Activated T-cell treated with anti-CD3 and anti-CD28 coated beads, Interleukin-2, amount 50 U/mL, for 1 hour (primary cell): ENCODE measurements at regions not wholly inside any gene's neighbourhood (a gene's known extent, or its start where the extent isn't known, plus 50 kb on each side); places are given as distances from the start of the nearest gene placed in this dataset.
"Not testable (repeated sequence)": the region's sequence is repeated elsewhere in the genome, so short reads cannot be mapped to it uniquely, and the experiment has no call there.

Experiments
- DNase-seq: peaks from one replicate; pipeline ENCODE4 v3.0.0-alpha.2; 2020

DNA sequence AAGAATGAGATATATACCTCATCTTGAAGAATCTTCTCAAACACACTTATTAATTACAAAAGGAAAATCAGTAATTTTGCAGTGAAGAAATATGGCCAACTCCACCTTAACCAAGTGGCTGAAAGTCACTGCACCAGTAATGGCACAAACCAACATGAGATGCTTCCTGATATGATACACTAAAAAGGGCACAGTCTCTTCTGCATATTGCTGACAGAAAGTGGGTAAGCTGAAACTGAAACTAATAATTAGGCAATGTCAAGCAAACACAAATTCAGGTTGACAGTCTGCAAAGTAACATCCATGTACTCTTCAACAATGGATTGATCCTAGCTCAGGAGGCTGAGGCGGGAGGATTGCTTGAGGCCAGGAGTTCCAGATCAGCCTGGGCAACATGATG, 56.1 kb downstream of the ZNF22 start:
- not testable (repeated sequence) for DNase-seq

DNA sequence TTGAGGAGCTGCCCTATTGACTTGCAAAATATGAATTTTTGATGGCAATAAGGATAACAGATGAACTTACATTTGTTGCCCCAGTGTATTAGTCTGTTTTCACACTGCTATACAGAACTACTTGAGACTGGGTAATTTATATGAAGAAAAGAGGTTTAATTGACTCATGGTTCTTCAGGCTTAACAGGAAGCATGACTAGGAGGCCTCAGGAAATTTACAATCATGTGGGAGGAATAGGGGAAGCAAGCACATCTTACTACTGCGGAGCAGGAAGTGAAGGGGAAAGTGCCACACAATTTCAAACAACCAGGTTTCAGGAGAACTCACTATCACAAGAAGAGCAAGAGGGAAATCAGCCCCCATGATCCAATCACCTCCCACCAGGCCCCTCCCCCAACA, 57.9 kb downstream of the ZNF22 start:
- no peak for DNase-seq

GRCh38 chr10:45058992-45059561, 58.4 kb downstream of the ZNF22 start:
- no peak for DNase-seq

DNA sequence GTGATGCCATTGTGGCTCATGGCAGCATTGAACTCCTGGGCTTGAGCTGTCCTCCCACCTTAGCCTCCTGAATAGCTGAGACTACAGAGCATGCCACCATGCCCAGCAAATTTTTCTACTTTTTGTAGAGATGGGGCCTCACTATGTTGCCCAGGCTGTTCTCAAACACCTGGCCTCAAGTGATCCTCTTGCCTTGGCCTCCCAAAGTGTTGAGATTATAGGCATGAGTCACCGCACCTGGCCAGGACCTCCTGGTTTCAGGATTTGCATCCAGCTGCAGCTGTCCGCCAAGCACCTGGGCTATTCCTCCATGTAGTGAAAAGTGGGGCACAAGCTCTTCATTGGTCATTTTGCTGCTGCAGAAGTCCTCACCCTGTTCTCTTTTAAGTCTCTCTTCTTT, 58.9 kb downstream of the ZNF22 start:
- no peak for DNase-seq

DNA sequence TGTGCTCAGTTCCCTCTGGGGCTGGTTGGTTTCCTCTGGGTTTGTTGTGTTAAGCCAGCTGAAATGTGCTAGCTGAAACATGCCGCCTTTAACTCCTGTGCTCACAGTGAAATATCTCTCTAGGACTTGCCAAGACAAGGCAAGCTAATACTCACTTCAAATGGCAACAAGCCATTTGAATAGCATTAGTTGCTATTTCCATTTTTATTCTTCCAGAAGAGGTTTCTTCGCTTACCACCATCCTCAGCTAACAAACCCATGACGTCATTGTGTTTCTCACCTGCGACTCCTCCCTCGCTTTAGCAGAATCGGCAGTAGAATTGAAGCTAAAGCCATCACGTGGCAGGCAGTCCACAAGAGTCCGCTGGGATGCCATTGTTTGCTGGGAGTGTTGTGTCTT, 61.3 kb downstream of the ZNF22 start:
- no peak for DNase-seq

- DNase-seq: no peak
Measured at GRCh38 chr10:45063591-45064231, 63.0 kb downstream of the ZNF22 start.

- DNase-seq: no peak
Measured at GRCh38 chr10:45064998-45065397, 64.3 kb downstream of the ZNF22 start.

DNA sequence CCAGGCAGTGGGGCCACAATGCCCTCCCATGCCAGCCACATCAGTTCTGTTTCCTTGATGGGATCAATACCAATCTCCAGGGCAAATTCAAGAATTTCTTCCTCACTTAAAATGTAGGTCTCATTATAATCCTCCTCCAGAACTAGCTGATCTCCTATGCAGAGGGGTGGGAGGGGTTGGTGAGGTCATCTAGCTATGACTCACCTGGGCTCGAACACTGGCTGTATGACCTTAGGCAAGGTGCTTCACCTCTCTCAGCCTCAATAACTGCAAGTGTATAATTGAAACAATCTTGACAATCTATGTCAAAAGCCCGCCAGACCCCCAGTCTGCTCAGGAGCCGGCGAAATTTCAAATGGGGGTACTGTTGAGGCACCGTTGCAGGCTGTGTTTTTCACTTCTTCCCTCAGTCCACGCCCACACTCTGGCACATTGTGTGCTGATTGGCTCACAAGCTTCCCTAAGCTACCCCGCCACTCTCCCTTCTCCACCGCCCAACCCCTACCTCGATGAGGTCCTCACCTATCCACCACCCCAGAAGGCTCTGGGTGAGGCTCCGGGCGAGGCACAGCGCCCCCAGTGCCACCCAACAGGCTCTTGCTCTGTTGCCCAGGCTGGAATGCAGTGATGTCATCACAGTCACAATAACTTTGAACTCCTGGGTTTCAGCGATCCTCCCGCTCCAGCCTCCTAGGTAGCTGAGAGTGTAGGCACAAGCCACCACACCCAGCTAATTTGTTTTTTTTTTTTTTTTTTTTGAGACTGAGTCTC, 70.5 kb downstream of the ZNF22 start:
- DNase-seq: no peak

DNA sequence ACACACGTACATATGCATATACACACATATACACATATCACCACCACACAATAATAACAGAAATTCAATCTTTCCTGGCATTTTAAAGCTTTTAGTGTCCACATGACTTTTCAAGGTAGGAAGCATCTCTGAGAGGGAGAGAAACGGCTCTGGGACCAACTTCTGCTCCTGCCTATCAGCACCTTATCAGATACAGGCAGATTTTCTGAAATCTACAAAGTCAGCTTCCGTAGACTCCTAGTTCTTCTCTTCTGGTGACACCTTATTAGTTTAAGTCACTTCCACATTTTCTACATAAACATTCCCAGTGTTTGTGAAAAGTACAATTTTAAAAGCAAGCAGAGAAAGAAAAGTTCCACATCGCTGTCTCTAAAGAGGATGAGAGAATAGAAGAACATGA, 74.5 kb downstream of the ZNF22 start:
- no peak for DNase-seq

- DNase-seq: no peak
Measured at GRCh38 chr10:45075826-45076380, 75.2 kb downstream of the ZNF22 start.

GRCh38 chr10:45076891-45077290, 76.2 kb downstream of the ZNF22 start:
- no peak for DNase-seq

GRCh38 chr10:45080331-45080730, 79.6 kb downstream of the ZNF22 start:
- DNase-seq: no peak

GRCh38 chr10:45082176-45082575, 81.5 kb downstream of the ZNF22 start:
- no peak for DNase-seq

DNA sequence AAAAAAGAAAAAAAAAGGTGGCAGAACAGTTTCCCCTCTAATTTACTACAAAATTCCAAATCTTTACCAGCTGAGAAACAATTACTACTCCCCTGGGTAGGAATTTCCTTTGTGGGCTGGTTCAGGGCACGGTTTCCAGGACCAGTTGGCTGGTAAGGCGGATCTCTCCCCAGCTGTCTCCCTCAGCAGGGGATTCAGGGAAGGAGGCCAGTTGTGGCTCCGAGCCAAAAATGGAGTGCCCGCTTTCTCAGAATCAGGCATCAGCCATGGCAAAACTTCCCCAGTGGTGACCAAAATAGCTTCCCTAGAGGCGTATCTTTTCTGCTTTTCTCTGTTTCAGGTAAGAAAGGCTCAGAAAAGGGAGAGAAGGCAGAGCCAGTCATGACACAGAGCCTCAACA, 91.2 kb downstream of the ZNF22 start:
- no peak for DNase-seq

- DNase-seq: no peak
Measured at GRCh38 chr10:45093945-45094344, 93.2 kb downstream of the ZNF22 start.

DNA sequence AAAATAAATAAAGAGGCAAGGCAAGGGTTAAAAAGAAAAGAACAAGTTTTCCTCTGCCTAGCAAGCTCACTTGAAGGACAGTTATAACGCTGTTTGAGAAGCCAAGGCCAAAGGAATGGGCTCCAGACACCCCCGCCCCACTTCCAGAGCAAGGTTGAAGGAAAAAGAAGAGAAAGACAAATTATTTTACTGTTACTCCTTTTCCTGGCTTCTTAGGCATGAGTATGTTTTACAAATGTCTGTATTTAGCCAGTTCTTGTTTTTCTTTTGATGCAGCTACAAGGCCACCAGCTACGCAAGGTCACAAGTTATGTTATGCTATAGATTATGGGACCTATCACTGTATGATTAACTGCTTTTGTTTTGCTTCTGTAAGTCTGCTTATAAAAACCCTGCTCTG, 94.6 kb downstream of the ZNF22 start:
- no peak for DNase-seq

DNA sequence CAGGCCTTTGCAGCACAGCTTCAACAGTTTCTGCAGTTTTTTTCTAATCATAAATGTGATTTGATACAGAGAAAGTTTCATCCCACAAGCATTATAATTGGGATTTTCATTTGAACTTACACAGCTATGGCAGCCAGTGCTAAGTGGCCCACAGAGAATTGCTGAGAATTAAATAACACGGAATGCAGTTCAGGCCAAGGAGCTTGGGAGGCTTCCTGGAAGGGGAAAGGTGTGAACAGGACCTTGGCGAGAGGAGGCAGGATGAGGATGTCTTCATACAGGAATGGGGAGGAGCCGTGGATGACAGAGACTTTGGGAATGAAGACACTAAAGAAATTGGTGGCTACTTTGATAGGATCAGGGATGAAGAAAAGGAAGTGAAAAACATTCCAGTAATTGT, 95.3 kb downstream of the ZNF22 start:
- DNase-seq: no peak

- no peak for DNase-seq
Measured at GRCh38 chr10:45100429-45100828, 99.7 kb downstream of the ZNF22 start.

GRCh38 chr10:45104674-45105073, 104.0 kb downstream of the ZNF22 start:
- no peak for DNase-seq

DNA sequence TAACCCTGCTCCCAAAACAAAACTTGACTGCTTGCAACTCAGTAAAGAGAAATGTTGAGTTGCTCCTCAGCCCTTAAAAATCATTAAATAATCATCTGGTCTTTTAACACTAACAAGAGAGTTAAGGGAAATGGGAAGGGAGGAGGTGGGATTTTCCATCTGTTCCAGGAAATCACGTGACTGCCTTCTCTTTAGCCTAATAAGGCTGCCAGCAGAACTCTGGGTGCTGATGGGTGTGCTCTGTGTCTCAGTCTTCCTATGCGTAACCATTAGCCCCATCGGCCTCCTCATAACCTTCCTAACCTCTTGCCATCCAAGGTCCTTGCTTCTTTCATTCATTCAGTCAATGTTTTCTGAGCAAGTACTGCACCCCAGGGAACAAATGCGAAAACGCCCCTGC, 104.6 kb downstream of the ZNF22 start:
- DNase-seq: not testable (repeated sequence)

- DNase-seq: no peak
Measured at GRCh38 chr10:45106236-45106856, 105.6 kb downstream of the ZNF22 start.

DNA sequence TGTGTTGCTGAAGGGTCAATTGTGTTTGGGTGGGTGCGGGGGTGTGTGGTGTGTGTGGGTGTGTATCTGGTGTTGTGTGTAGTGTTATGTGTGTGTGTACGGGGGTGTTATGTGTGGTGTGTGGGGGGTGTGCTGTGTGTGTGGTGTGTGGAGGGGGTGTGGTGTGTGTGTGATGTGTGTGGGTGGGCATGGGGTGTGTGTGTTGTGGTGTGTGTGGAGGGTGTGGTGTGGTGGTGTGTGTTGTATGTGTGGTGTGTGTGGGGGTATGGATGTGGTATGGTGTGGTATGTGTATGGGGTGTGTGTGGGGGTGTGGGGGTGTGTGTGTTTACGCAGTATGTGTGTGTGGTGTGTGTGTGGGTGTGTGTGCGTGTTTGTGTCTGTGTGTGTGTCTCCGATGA, 110.8 kb downstream of the ZNF22 start:
- no peak for DNase-seq

GRCh38 chr10:45117940-45118339, 117.2 kb downstream of the ZNF22 start:
- DNase-seq: not testable (repeated sequence)

DNA sequence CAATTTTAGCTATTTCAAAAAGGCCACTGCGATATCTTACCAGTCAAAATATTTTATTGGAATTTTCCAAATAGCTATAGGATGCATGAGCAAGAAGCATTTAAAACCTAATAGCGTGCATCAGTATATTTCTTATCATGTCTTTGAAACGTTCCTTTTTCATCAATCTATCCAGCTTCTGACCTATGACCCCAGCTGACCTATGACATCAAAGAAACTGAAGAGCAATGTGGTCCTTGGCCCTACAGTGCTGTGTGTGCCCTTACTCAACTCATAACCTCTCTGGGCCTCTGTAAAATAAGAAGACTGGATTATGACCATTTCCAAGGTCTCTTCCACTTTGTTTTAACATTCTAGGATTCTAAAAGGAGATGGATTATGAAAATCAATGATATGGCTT, 118.2 kb downstream of the ZNF22 start:
- DNase-seq: no peak
